Mesothelial cell of epicardium (in vitro differentiated cells): ENCODE measurements at regions not wholly inside any gene's neighbourhood (a gene's known extent, or its start where the extent isn't known, plus 50 kb on each side); places are given as distances from the start of the nearest gene placed in this dataset.

Source experiments
- DNase-seq, 2 experiments: peaks; one replicate each; pipeline ENCODE4 v3.0.0; 2021; ENCODE audit warnings: low spot score in 2 of 2; ENCODE audit not compliant: unreplicated experiment in 2 of 2
- H3K27ac Mint-ChIP-seq: 2 replicates; pipeline ENCODE4 v1.8.0; 2021; ENCODE audit warnings: mixed read lengths
- H3K27me3 Mint-ChIP-seq: 2 replicates; pipeline ENCODE4 v1.8.0; 2021; ENCODE audit warnings: low read depth, mixed read lengths
- H3K36me3 Mint-ChIP-seq: 2 replicates; pipeline ENCODE4 v1.8.0; 2021; ENCODE audit warnings: mixed read lengths
- H3K4me1 Mint-ChIP-seq: 2 replicates; pipeline ENCODE4 v1.8.0; 2021; ENCODE audit warnings: mixed read lengths
- H3K4me3 Mint-ChIP-seq: 2 replicates; pipeline ENCODE4 v1.8.0; 2021; ENCODE audit warnings: mild to moderate bottlenecking, moderate library complexity, mixed read lengths
- H3K9me3 Mint-ChIP-seq: 2 replicates; pipeline ENCODE4 v1.8.0; 2021; ENCODE audit warnings: mixed read lengths
- CTCF ChIP-seq: fragments of 200-600 bp; sonication (generic); IDR thresholded peaks from one replicate; pipeline ENCODE4 v1.5.0; 2021; ENCODE audit warnings: antibody characterized with exemption; ENCODE audit not compliant: unreplicated experiment

GRCh38 chr3:106276755-106277612 lies 408.2 kb upstream of the CBLB start:
- no peak for DNase-seq
- no peak for TF ChIP-seq CTCF
- Mint-ChIP-seq H3K36me3 (peaks cover 11% of the 10 kb centered on the region), H3K4me1 (peaks cover 15% of the 10 kb centered on the region), H3K27ac (no peak overlapping the region), H3K9me3 (peaks cover 23% of the 10 kb centered on the region), H3K4me3 (no peak overlapping the region), H3K27me3 (no peaks in the 10 kb centered on the region)

GRCh38 chr3:106277731-106278130 lies 408.9 kb upstream of the CBLB start:
- no peak for TF ChIP-seq CTCF
- H3K27ac Mint-ChIP-seq: no peak overlapping the region
- no peak for DNase-seq
- H3K9me3 Mint-ChIP-seq: peaks cover 27% of the 10 kb centered on the region
- peaks cover 11% of the 10 kb centered on the region for H3K36me3 Mint-ChIP-seq
- no peak overlapping the region for H3K4me3 Mint-ChIP-seq
- H3K27me3 Mint-ChIP-seq: no peaks in the 10 kb centered on the region
- H3K4me1 Mint-ChIP-seq: peaks cover 22% of the 10 kb centered on the region

GRCh38 chr3:106281221-106281620 lies 412.4 kb upstream of the CBLB start:
- no peak for DNase-seq
- no peak overlapping the region for H3K4me3 Mint-ChIP-seq
- H3K36me3 Mint-ChIP-seq: peaks cover 31% of the 10 kb centered on the region
- peak overlapping the region; percentile 92 for H3K27ac Mint-ChIP-seq
- no peak for TF ChIP-seq CTCF
- peaks cover 46% of the 10 kb centered on the region for H3K9me3 Mint-ChIP-seq
- peaks cover 27% of the 10 kb centered on the region for H3K4me1 Mint-ChIP-seq
- no peaks in the 10 kb centered on the region for H3K27me3 Mint-ChIP-seq

- Mint-ChIP-seq H3K4me1 (peaks cover 27% of the 10 kb centered on the region), H3K4me3 (no peak overlapping the region), H3K27ac (peak overlapping the region; percentile 80), H3K36me3 (peaks cover 37% of the 10 kb centered on the region), H3K9me3 (peaks cover 59% of the 10 kb centered on the region), H3K27me3 (no peaks in the 10 kb centered on the region)
- TF ChIP-seq CTCF: no peak
- DNase-seq: no peak
Measured at GRCh38 chr3:106282943-106283342, 414.1 kb upstream of the CBLB start.

GRCh38 chr3:106288781-106289180 lies 420.0 kb upstream of the CBLB start:
- Mint-ChIP-seq H3K27me3 (no peaks in the 10 kb centered on the region), H3K4me3 (no peak overlapping the region)

More at GRCh38 chr3:106288781-106289180, 420.0 kb upstream of the CBLB start:
- H3K27ac Mint-ChIP-seq: peak overlapping the region; percentile 71
- DNase-seq: no peak
- TF ChIP-seq CTCF: no peak
- peaks cover 36% of the 10 kb centered on the region for H3K9me3 Mint-ChIP-seq
- peaks cover 35% of the 10 kb centered on the region for H3K4me1 Mint-ChIP-seq
- peaks cover 30% of the 10 kb centered on the region for H3K36me3 Mint-ChIP-seq
